ENCODE measurements at regions not wholly inside any gene's neighbourhood (a gene's known extent, or its start where the extent isn't known, plus 50 kb on each side); places are given as distances from the start of the nearest gene placed in this dataset.

- TF ChIP-seq, protein P1, sequence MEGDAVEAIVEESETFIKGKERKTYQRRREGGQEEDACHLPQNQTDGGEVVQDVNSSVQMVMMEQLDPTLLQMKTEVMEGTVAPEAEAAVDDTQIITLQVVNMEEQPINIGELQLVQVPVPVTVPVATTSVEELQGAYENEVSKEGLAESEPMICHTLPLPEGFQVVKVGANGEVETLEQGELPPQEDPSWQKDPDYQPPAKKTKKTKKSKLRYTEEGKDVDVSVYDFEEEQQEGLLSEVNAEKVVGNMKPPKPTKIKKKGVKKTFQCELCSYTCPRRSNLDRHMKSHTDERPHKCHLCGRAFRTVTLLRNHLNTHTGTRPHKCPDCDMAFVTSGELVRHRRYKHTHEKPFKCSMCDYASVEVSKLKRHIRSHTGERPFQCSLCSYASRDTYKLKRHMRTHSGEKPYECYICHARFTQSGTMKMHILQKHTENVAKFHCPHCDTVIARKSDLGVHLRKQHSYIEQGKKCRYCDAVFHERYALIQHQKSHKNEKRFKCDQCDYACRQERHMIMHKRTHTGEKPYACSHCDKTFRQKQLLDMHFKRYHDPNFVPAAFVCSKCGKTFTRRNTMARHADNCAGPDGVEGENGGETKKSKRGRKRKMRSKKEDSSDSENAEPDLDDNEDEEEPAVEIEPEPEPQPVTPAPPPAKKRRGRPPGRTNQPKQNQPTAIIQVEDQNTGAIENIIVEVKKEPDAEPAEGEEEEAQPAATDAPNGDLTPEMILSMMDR (IDR thresholded peaks at IDR 0.05), result no peak
- no peak for TF ChIP-seq POLR2A (IDR thresholded peaks at IDR 0.05)
These were observed 234.2 kb downstream of the WDR11 start for GRCh38 chr10:121085367-121085766.

Measured in thyroid gland (tissue), 4 donors.